ENCODE measurements at regions not wholly inside any gene's neighbourhood (a gene's known extent, or its start where the extent isn't known, plus 50 kb on each side); places are given as distances from the start of the nearest gene placed in this dataset.

DNA sequence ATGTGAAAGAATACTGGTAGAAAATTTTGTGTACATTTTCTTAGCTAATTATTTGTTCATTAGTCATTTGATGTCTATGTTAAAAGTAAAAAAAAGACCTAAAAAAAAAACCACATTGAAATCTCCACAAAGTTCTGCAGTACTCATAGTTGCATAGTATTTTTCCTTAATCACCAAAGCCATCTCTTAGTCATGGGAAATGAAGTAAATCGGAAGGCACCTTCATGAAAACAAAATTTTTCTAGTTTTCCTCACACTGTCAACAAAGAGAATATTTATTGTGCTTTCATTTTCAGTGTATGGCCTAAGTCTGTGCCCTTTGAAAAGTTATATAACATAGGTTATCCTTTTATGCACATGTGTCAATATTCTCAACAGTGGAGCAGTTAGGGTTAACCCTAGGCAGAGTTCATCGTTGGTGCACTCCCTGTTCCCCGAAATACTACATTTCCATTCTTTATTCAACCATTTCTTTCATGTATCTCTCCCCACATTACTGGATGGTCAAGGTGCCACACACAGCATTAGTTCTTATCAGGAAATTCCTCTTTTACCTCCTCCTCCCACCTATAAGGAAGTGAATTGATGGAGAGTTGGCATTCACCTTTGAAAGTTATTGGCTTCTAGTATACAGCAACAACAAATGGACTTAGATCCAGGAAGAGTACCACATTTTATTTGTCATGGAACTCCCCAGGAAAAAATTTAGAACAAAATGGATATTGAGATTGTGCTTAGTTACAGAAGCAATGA is 93.1 kb downstream of the NUDT12 start:
- in situ Hi-C loops (cut with HindIII; ENCODE audit: low pct_unique_long_range_greater_than_20kb, low sequenced_read_pairs) (no loop called here), intact Hi-C loops (cut with micrococcal nuclease; ENCODE audit: unreplicated experiment) (no loop called here)
- TF ChIP-seq SIN3A (IDR thresholded peaks at IDR 0.05; ENCODE audit: borderline replicate concordance, insufficient read depth, low read depth, low read length) (no peak), POLR2AphosphoS5 (IDR thresholded peaks at IDR 0.05; ENCODE audit: low read depth, low read length) (no peak), TCF7L2 (IDR thresholded peaks at IDR 0.05; ENCODE audit: low read depth, low read length) (no peak)
- TF ChIP-seq, protein P1, sequence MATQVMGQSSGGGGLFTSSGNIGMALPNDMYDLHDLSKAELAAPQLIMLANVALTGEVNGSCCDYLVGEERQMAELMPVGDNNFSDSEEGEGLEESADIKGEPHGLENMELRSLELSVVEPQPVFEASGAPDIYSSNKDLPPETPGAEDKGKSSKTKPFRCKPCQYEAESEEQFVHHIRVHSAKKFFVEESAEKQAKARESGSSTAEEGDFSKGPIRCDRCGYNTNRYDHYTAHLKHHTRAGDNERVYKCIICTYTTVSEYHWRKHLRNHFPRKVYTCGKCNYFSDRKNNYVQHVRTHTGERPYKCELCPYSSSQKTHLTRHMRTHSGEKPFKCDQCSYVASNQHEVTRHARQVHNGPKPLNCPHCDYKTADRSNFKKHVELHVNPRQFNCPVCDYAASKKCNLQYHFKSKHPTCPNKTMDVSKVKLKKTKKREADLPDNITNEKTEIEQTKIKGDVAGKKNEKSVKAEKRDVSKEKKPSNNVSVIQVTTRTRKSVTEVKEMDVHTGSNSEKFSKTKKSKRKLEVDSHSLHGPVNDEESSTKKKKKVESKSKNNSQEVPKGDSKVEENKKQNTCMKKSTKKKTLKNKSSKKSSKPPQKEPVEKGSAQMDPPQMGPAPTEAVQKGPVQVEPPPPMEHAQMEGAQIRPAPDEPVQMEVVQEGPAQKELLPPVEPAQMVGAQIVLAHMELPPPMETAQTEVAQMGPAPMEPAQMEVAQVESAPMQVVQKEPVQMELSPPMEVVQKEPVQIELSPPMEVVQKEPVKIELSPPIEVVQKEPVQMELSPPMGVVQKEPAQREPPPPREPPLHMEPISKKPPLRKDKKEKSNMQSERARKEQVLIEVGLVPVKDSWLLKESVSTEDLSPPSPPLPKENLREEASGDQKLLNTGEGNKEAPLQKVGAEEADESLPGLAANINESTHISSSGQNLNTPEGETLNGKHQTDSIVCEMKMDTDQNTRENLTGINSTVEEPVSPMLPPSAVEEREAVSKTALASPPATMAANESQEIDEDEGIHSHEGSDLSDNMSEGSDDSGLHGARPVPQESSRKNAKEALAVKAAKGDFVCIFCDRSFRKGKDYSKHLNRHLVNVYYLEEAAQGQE (IDR thresholded peaks at IDR 0.05; ENCODE audit: insufficient read depth in 1 of 2, low read depth in 2 of 2, low read length in 1 of 2), result no peak
- TF ChIP-seq, protein P2, sequence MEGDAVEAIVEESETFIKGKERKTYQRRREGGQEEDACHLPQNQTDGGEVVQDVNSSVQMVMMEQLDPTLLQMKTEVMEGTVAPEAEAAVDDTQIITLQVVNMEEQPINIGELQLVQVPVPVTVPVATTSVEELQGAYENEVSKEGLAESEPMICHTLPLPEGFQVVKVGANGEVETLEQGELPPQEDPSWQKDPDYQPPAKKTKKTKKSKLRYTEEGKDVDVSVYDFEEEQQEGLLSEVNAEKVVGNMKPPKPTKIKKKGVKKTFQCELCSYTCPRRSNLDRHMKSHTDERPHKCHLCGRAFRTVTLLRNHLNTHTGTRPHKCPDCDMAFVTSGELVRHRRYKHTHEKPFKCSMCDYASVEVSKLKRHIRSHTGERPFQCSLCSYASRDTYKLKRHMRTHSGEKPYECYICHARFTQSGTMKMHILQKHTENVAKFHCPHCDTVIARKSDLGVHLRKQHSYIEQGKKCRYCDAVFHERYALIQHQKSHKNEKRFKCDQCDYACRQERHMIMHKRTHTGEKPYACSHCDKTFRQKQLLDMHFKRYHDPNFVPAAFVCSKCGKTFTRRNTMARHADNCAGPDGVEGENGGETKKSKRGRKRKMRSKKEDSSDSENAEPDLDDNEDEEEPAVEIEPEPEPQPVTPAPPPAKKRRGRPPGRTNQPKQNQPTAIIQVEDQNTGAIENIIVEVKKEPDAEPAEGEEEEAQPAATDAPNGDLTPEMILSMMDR (IDR thresholded peaks at IDR 0.05), result no peak
- no peak overlapping the region for H3K27ac ChIP-seq (ENCODE audit: low read length)
- ChIA-PET CTCF (no interaction called here), POLR2A (no interaction called here)
- no peak overlapping the region for H3K4me3 ChIP-seq (ENCODE audit: low read depth in 2 of 2, low read length in 2 of 2)
- no peaks in the 10 kb centered on the region for H3K9me3 ChIP-seq (ENCODE audit: control insufficient read depth, insufficient read depth, low read depth, low read length)
- H3K36me3 ChIP-seq (ENCODE audit: control insufficient read depth, insufficient read depth, low read length), result no peaks in the 10 kb centered on the region
- peaks cover 8% of the 10 kb centered on the region for H3K27me3 ChIP-seq (ENCODE audit: control insufficient read depth, insufficient read depth, low read length)
- H3K4me1 ChIP-seq (ENCODE audit: control insufficient read depth, insufficient read depth, low read length), result no peaks in the 10 kb centered on the region
- DNase-seq (ENCODE audit: low read depth, low spot score), result no peak
- no peak for ATAC-seq
- no TSS peak for BruUV-seq (replicated peaks)

DNA sequence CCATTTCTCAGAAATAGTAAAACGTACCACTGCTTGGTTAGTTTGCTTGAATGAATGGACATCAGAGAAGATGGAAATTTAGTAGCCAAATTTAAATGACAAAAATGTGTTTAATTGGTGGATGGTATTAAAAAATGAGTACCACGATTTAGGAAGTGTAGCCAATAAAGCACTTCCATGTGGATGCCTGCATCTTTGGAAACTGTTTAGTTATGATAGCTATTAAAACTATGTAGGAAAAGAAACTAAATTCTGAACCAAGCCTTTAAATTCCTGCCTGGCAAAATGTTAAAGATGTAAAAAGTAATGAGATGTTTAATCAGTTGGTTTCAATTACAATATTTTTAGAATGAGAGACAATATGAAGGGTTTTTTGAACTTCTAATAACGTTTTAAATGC is 94.8 kb downstream of the NUDT12 start:
- in situ Hi-C loops (cut with HindIII; ENCODE audit: low pct_unique_long_range_greater_than_20kb, low sequenced_read_pairs) (no loop called here), intact Hi-C loops (cut with micrococcal nuclease; ENCODE audit: unreplicated experiment) (no loop called here)
- Histone ChIP-seq H3K4me1 (ENCODE audit: control insufficient read depth, insufficient read depth, low read length) (no peaks in the 10 kb centered on the region), H3K27ac (ENCODE audit: low read length) (no peak overlapping the region), H3K36me3 (ENCODE audit: control insufficient read depth, insufficient read depth, low read length) (no peaks in the 10 kb centered on the region), H3K27me3 (ENCODE audit: control insufficient read depth, insufficient read depth, low read length) (peaks cover 6% of the 10 kb centered on the region), H3K4me3 (ENCODE audit: low read depth in 2 of 2, low read length in 2 of 2) (no peak overlapping the region), H3K9me3 (ENCODE audit: control insufficient read depth, insufficient read depth, low read depth, low read length) (no peaks in the 10 kb centered on the region)
- TF ChIP-seq, protein P2 (IDR thresholded peaks at IDR 0.05), result no peak
- TF ChIP-seq POLR2AphosphoS5 (IDR thresholded peaks at IDR 0.05; ENCODE audit: low read depth, low read length) (no peak), TCF7L2 (IDR thresholded peaks at IDR 0.05; ENCODE audit: low read depth, low read length) (no peak), SIN3A (IDR thresholded peaks at IDR 0.05; ENCODE audit: borderline replicate concordance, insufficient read depth, low read depth, low read length) (no peak)
- TF ChIP-seq, protein P1 (IDR thresholded peaks at IDR 0.05; ENCODE audit: insufficient read depth in 1 of 2, low read depth in 2 of 2, low read length in 1 of 2), result no peak
- DNase-seq (ENCODE audit: low read depth, low spot score), result no peak
- ChIA-PET POLR2A (no interaction called here), CTCF (no interaction called here)
- ATAC-seq, result no peak
- BruUV-seq (replicated peaks), result no TSS peak

Data from Panc1 (cell line).